Natural killer cell (primary cell): ENCODE measurements at regions not wholly inside any gene's neighbourhood (a gene's known extent, or its start where the extent isn't known, plus 50 kb on each side); places are given as distances from the start of the nearest gene placed in this dataset.

Experiments
- ATAC-seq, 3 donors: fragments of 150-1000 bp in 2 of 3; fragments of 200-7000 bp in 1 of 3; cut with Tn5 transposase; 1 replicate in 1 of 3; 2 replicates in 2 of 3; pipeline ENCODE4 v1.10.0; 2021; ENCODE audit warnings: mild to moderate bottlenecking in 2 of 3, moderate library complexity in 2 of 3
- DNase-seq, 2 donors: peaks; one replicate each; pipeline versions ENCODE4 v3.0.0 to v3.0.0-alpha.2; 2013 to 2021; ENCODE audit warnings: mixed read lengths in 1 of 2
- H3K27ac ChIP-seq: one replicate; pipeline ENCODE4 v1.5.1; 2013; ENCODE audit warnings: mild to moderate bottlenecking, low read length
- H3K27me3 ChIP-seq: one replicate; pipeline ENCODE4 v1.6.1; 2013; ENCODE audit warnings: low read length; ENCODE audit not compliant: control insufficient read depth, insufficient read depth
- H3K36me3 ChIP-seq: one replicate; pipeline ENCODE4 v1.6.1; 2013; ENCODE audit warnings: low read length; ENCODE audit not compliant: control insufficient read depth, insufficient read depth
- H3K4me1 ChIP-seq: one replicate; pipeline ENCODE4 v1.6.1; 2013; ENCODE audit warnings: low read length; ENCODE audit not compliant: control insufficient read depth, insufficient read depth
- H3K4me3 ChIP-seq: one replicate; pipeline ENCODE4 v1.5.1; 2013; ENCODE audit warnings: low read length
- H3K9me3 ChIP-seq: one replicate; pipeline ENCODE4 v1.6.1; 2013; ENCODE audit warnings: low read length; ENCODE audit not compliant: control insufficient read depth, insufficient read depth
- H3K27ac Mint-ChIP-seq, 2 donors: one replicate each; pipeline ENCODE4 v1.8.0; 2022; ENCODE audit warnings: mild to moderate bottlenecking in 2 of 2, mixed read lengths in 2 of 2, moderate library complexity in 1 of 2
- H3K27me3 Mint-ChIP-seq, 2 donors: one replicate each; pipeline ENCODE4 v1.8.0; 2022; ENCODE audit warnings: low read depth in 2 of 2, mixed read lengths in 2 of 2
- H3K36me3 Mint-ChIP-seq: one replicate; pipeline ENCODE4 v1.8.0; 2022; ENCODE audit warnings: mixed read lengths
- H3K4me1 Mint-ChIP-seq, 2 donors: one replicate each; pipeline ENCODE4 v1.8.0; 2022; ENCODE audit warnings: mixed read lengths in 2 of 2
- H3K4me3 Mint-ChIP-seq: one replicate; pipeline ENCODE4 v1.8.0; 2022; ENCODE audit warnings: mild to moderate bottlenecking, moderate library complexity, mixed read lengths
- H3K9me3 Mint-ChIP-seq, 2 donors: one replicate each; pipeline ENCODE4 v1.8.0; 2022; ENCODE audit warnings: mixed read lengths in 2 of 2
- WGBS: methylation state at CpG from one replicate; pipeline ENCODE4 v1.1.7; 2013; ENCODE audit warnings: missing lambda C conversion rate; ENCODE audit not compliant: insufficient coverage; 5-methylcytosine and 5-hydroxymethylcytosine counted together
- intact Hi-C: fragments of 100-400 bp; cut with micrococcal nuclease; formaldehyde crosslinking; loops from one replicate; pipeline ENCODE4 v1.14.2; 2022
- TF ChIP-seq, protein P1 (sequence below): fragments of 200-600 bp; IDR thresholded peaks from one replicate; pipeline ENCODE4 v1.8.0; 2022; ENCODE audit warnings: antibody characterized with exemption

- Histone ChIP-seq H3K27me3 (peaks cover 14% of the 10 kb centered on the region), H3K36me3 (no peaks in the 10 kb centered on the region), H3K4me3 (no peak overlapping the region), H3K9me3 (no peaks in the 10 kb centered on the region), H3K27ac (no peak overlapping the region), H3K4me1 (no peaks in the 10 kb centered on the region)
- 55% methylated on average over 17 of the region's 20 CpGs for WGBS
- H3K4me1 Mint-ChIP-seq = no peaks in the 10 kb centered on the region
- H3K36me3 Mint-ChIP-seq = no peaks in the 10 kb centered on the region
- no peaks in the 10 kb centered on the region for H3K9me3 Mint-ChIP-seq
- TF ChIP-seq, protein P1, sequence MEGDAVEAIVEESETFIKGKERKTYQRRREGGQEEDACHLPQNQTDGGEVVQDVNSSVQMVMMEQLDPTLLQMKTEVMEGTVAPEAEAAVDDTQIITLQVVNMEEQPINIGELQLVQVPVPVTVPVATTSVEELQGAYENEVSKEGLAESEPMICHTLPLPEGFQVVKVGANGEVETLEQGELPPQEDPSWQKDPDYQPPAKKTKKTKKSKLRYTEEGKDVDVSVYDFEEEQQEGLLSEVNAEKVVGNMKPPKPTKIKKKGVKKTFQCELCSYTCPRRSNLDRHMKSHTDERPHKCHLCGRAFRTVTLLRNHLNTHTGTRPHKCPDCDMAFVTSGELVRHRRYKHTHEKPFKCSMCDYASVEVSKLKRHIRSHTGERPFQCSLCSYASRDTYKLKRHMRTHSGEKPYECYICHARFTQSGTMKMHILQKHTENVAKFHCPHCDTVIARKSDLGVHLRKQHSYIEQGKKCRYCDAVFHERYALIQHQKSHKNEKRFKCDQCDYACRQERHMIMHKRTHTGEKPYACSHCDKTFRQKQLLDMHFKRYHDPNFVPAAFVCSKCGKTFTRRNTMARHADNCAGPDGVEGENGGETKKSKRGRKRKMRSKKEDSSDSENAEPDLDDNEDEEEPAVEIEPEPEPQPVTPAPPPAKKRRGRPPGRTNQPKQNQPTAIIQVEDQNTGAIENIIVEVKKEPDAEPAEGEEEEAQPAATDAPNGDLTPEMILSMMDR = no peak
- peaks cover 39 to 66% of the 10 kb centered on the region in 2 donors for H3K27me3 Mint-ChIP-seq
- DNase-seq (no peak), ATAC-seq (no peak)
- H3K4me3 Mint-ChIP-seq = no peak overlapping the region
- intact Hi-C loops = no loop called here
- H3K27ac Mint-ChIP-seq = no peak overlapping the region
Observed at GRCh38 chr1:22212400-22213233, 69.7 kb upstream of the WNT4 start.

- intact Hi-C loops = no loop called here
Observed at GRCh38 chr1:22216210-22216883, 73.5 kb upstream of the WNT4 start.

DNA sequence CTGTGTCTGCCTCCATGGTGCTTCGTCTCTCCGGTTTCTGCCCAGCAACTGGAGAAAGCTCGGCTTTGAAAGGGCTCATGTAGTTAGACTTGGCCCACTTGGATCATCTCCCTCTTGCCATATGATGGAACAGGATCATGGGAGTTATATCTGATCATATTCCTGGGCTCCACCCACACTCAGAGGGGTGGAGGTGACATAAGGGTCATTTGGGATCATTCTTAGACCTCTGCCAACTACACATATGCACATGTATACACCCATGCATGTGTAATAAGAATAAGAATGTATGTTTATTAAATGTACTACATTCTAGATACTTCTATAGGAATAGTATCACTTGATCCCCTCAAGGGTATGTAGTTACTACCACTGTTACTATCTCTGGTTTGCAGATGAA is 74.1 kb upstream of the WNT4 start:
- intact Hi-C loops = no loop called here
- Mint-ChIP-seq H3K4me3 (no peak overlapping the region), H3K36me3 (no peaks in the 10 kb centered on the region), H3K27ac (no peak overlapping the region), H3K9me3 (no peaks in the 10 kb centered on the region), H3K4me1 (no peaks in the 10 kb centered on the region), H3K27me3 (peaks cover 22 to 41% of the 10 kb centered on the region in 2 donors)
- ATAC-seq = no peak
- Histone ChIP-seq H3K9me3 (no peaks in the 10 kb centered on the region), H3K36me3 (no peaks in the 10 kb centered on the region), H3K4me3 (no peak overlapping the region), H3K27ac (no peak overlapping the region), H3K27me3 (peaks cover 8% of the 10 kb centered on the region), H3K4me1 (no peaks in the 10 kb centered on the region)
- no peak for DNase-seq
- TF ChIP-seq, protein P1 = no peak
- 67% methylated on average over 3 of the region's 3 CpGs for WGBS

More at GRCh38 chr1:22216210-22216883, 73.5 kb upstream of the WNT4 start:
- peaks cover 9% of the 10 kb centered on the region for H3K27me3 ChIP-seq
- 84% methylated on average over 12 of the region's 12 CpGs for WGBS
- Mint-ChIP-seq H3K4me3 (no peak overlapping the region), H3K27me3 (peaks cover 23 to 47% of the 10 kb centered on the region in 2 donors), H3K27ac (no peak overlapping the region), H3K4me1 (no peaks in the 10 kb centered on the region), H3K9me3 (no peaks in the 10 kb centered on the region), H3K36me3 (no peaks in the 10 kb centered on the region)
- no peak overlapping the region for H3K4me3 ChIP-seq
- ATAC-seq (no peak), DNase-seq (no peak)
- no peaks in the 10 kb centered on the region for H3K4me1 ChIP-seq
- no peaks in the 10 kb centered on the region for H3K36me3 ChIP-seq
- TF ChIP-seq, protein P1 = no peak
- no peaks in the 10 kb centered on the region for H3K9me3 ChIP-seq
- no peak overlapping the region for H3K27ac ChIP-seq
